Stimulated activated CD8-positive, alpha-beta memory T cell treated with anti-CD3 and anti-CD28 coated beads, Interleukin-4, amount 100 ng/mL, for 24 hours (primary cell): ENCODE measurements at regions not wholly inside any gene's neighbourhood (a gene's known extent, or its start where the extent isn't known, plus 50 kb on each side); places are given as distances from the start of the nearest gene placed in this dataset.

Experiments used
- DNase-seq: peaks from one replicate; pipeline ENCODE4 v3.0.0-alpha.2; 2020; ENCODE audit warnings: low read depth

- no peak for DNase-seq
Measured at GRCh38 chrX:42619068-42619467, 158.9 kb downstream of the PPP1R2C start.

GRCh38 chrX:42616981-42617380 lies 161.0 kb downstream of the PPP1R2C start:
- no peak for DNase-seq

- no peak for DNase-seq
Measured at GRCh38 chrX:42615161-42615563, 162.8 kb downstream of the PPP1R2C start.

GRCh38 chrX:42606591-42606990 lies 171.4 kb downstream of the PPP1R2C start:
- no peak for DNase-seq

- no peak for DNase-seq
Measured at GRCh38 chrX:42604302-42604701, 173.7 kb downstream of the PPP1R2C start.

- no peak for DNase-seq
Measured at GRCh38 chrX:42603016-42603415, 174.9 kb downstream of the PPP1R2C start.

GRCh38 chrX:42602566-42602965 lies 175.4 kb downstream of the PPP1R2C start:
- DNase-seq = no peak

- no peak for DNase-seq
Measured at GRCh38 chrX:42602136-42602535, 175.8 kb downstream of the PPP1R2C start.

GRCh38 chrX:42597481-42597880 lies 180.5 kb downstream of the PPP1R2C start:
- DNase-seq = no peak

GRCh38 chrX:42585842-42586621 lies 191.9 kb downstream of the PPP1R2C start:
- DNase-seq = no peak

- DNase-seq = no peak
Measured at GRCh38 chrX:42577936-42578470, 200.0 kb downstream of the PPP1R2C start.

GRCh38 chrX:42567268-42567667 lies 210.7 kb downstream of the PPP1R2C start:
- no peak for DNase-seq

- no peak for DNase-seq
Measured at GRCh38 chrX:42565739-42566138, 212.2 kb downstream of the PPP1R2C start.

GRCh38 chrX:42546800-42547199 lies 231.2 kb downstream of the PPP1R2C start:
- DNase-seq = no peak

- no peak for DNase-seq
Measured at GRCh38 chrX:42544883-42545282, 233.1 kb downstream of the PPP1R2C start.

GRCh38 chrX:42541554-42541953 lies 236.4 kb downstream of the PPP1R2C start:
- no peak for DNase-seq

GRCh38 chrX:42540146-42540545 lies 237.8 kb downstream of the PPP1R2C start:
- no peak for DNase-seq

- DNase-seq = no peak
Measured at GRCh38 chrX:42538405-42538804, 239.6 kb downstream of the PPP1R2C start.

- DNase-seq = no peak
Measured at GRCh38 chrX:42536286-42536685, 241.7 kb downstream of the PPP1R2C start.

GRCh38 chrX:42535233-42535632 lies 242.7 kb downstream of the PPP1R2C start:
- DNase-seq = no peak

- DNase-seq = no peak
Measured at GRCh38 chrX:42533761-42534160, 244.2 kb downstream of the PPP1R2C start.

GRCh38 chrX:42531441-42531840 lies 246.5 kb downstream of the PPP1R2C start:
- DNase-seq = no peak

- no peak for DNase-seq
Measured at GRCh38 chrX:42530027-42530426, 247.9 kb downstream of the PPP1R2C start.

- DNase-seq = no peak
Measured at GRCh38 chrX:42524379-42524778, 253.6 kb downstream of the PPP1R2C start.
